Stomach (tissue), 8 donors: ENCODE measurements at regions not wholly inside any gene's neighbourhood (a gene's known extent, or its start where the extent isn't known, plus 50 kb on each side); places are given as distances from the start of the nearest gene placed in this dataset.

Experiments
- DNase-seq, 2 donors: peaks; one replicate each; pipeline versions ENCODE4 v3.0.0 to v3.0.0-alpha.2; 2013 to 2019
- H3K27ac ChIP-seq, 5 donors: fragments of 200-600 bp in 4 of 5; sonication (generic) in 4 of 5; one replicate each; pipeline ENCODE4 v1.5.1; 2013 to 2019; ENCODE audit warnings: mild to moderate bottlenecking in 1 of 5, moderate library complexity in 1 of 5
- H3K27me3 ChIP-seq, 3 donors: fragments of 200-600 bp; sonication (generic); one replicate each; pipeline ENCODE4 v1.5.1; 2017 to 2019; ENCODE audit warnings: mixed run types in 1 of 3
- H3K36me3 ChIP-seq, 4 donors: fragments of 200-600 bp; sonication (generic); 1 replicate in 3 of 4; 2 replicates in 1 of 4; pipeline ENCODE4 v1.5.1; 2016 to 2019
- H3K4me1 ChIP-seq, 4 donors: fragments of 200-600 bp; sonication (generic); one replicate each; pipeline ENCODE4 v1.5.1; 2016 to 2019
- H3K4me3 ChIP-seq, 4 donors: fragments of 200-600 bp; sonication (generic) in 3 of 4; one replicate each; pipeline ENCODE4 v1.5.1; 2016 to 2019; ENCODE audit warnings: mild to moderate bottlenecking in 1 of 4
- H3K9me3 ChIP-seq, 4 donors: fragments of 200-600 bp; sonication (generic); one replicate each; pipeline ENCODE4 v1.5.1; 2016 to 2019
- EP300 ChIP-seq: sonication (generic); formaldehyde crosslinking; IDR thresholded peaks from one replicate; pipeline ENCODE4 v1.6.1; 2017; ENCODE audit warnings: antibody characterized with exemption
- POLR2A ChIP-seq, 4 donors: fragments of 450-650 bp; IDR thresholded peaks; one replicate each; pipeline ENCODE4 v1.6.1; 2016; ENCODE audit warnings: antibody characterized with exemption in 4 of 4, control low read depth in 2 of 4, mild to moderate bottlenecking in 1 of 4, moderate library complexity in 1 of 4
- POLR2AphosphoS5 ChIP-seq, 3 donors: sonication (generic); formaldehyde crosslinking; IDR thresholded peaks; one replicate each; pipeline ENCODE4 v1.6.1; 2016; ENCODE audit warnings: antibody characterized with exemption in 3 of 3
- WGBS, 5 donors: extraction: QIAGEN DNeasy Blood & Tissue Kit in 3 of 5; methylation state at CpG; one replicate each; pipeline versions ENCODE4 v1.1.5 to v1.1.7; 2013 to 2018; 5-methylcytosine and 5-hydroxymethylcytosine counted together
- intact Hi-C: fragments of 100-400 bp; cut with DNase I; formaldehyde crosslinking; loops from one replicate; pipeline ENCODE4 v1.15.1; 2023; ENCODE audit warnings: low total_unique reads
- TF ChIP-seq, protein P1 (sequence below), 7 experiments: fragments of 450-650 bp in 4 of 7; fragments of 200-600 bp in 3 of 7; sonication (generic) in 3 of 7; IDR thresholded peaks; one replicate each; pipeline ENCODE4 v1.5.1; 2016 to 2019; ENCODE audit warnings: antibody characterized with exemption in 7 of 7, control low read depth in 2 of 7, mild to moderate bottlenecking in 1 of 7
- donor health status: healthy with polysubstance abuse.
- donor health status: Bipolar disorder and iron deficiency.
- donor health status: healthy.

GRCh38 chr13:30850867-30851211, 55.2 kb upstream of the MEDAG start:
- no peaks in the 10 kb centered on the region for H3K27me3 ChIP-seq
- no peaks in the 10 kb centered on the region for H3K9me3 ChIP-seq
- TF ChIP-seq POLR2AphosphoS5 (IDR thresholded peaks at IDR 0.05) (no peak), EP300 (no peak)
- TF ChIP-seq, protein P1, sequence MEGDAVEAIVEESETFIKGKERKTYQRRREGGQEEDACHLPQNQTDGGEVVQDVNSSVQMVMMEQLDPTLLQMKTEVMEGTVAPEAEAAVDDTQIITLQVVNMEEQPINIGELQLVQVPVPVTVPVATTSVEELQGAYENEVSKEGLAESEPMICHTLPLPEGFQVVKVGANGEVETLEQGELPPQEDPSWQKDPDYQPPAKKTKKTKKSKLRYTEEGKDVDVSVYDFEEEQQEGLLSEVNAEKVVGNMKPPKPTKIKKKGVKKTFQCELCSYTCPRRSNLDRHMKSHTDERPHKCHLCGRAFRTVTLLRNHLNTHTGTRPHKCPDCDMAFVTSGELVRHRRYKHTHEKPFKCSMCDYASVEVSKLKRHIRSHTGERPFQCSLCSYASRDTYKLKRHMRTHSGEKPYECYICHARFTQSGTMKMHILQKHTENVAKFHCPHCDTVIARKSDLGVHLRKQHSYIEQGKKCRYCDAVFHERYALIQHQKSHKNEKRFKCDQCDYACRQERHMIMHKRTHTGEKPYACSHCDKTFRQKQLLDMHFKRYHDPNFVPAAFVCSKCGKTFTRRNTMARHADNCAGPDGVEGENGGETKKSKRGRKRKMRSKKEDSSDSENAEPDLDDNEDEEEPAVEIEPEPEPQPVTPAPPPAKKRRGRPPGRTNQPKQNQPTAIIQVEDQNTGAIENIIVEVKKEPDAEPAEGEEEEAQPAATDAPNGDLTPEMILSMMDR (IDR thresholded peaks at IDR 0.05), result no peak
- H3K36me3 ChIP-seq, result no peaks in the 10 kb centered on the region
- intact Hi-C loops, result no loop called here
- no peak overlapping the region for H3K4me3 ChIP-seq
- H3K4me1 ChIP-seq, result no peaks in the 10 kb centered on the region
- no peak overlapping the region for H3K27ac ChIP-seq
- DNase-seq, result no peak

GRCh38 chr13:30851697-30852096, 54.4 kb upstream of the MEDAG start:
- no peak for TF ChIP-seq POLR2A (IDR thresholded peaks at IDR 0.05)
- TF ChIP-seq EP300, result no peak
- DNase-seq, result no peak
- 78 to 88% (median 83%) methylated on average over 5 of the region's 5 CpGs for WGBS, 5 donors
- H3K27ac ChIP-seq, result no peak overlapping the region
- no peaks in the 10 kb centered on the region for H3K4me1 ChIP-seq
- H3K27me3 ChIP-seq, result no peaks in the 10 kb centered on the region
- no peaks in the 10 kb centered on the region for H3K36me3 ChIP-seq
- H3K4me3 ChIP-seq, result no peak overlapping the region
- no peaks in the 10 kb centered on the region for H3K9me3 ChIP-seq
- intact Hi-C loops, result no loop called here

- Histone ChIP-seq H3K9me3 (peaks cover 0 to 5% (median 0%) of the 10 kb centered on the region in 4 donors), H3K27ac (no peak overlapping the region), H3K27me3 (no peaks in the 10 kb centered on the region), H3K4me3 (no peak overlapping the region), H3K36me3 (no peaks in the 10 kb centered on the region), H3K4me1 (no peaks in the 10 kb centered on the region)
- intact Hi-C loops, result no loop called here
- 75 to 93% (median 82%) methylated on average over 3 of the region's 3 CpGs for WGBS, 5 donors
- DNase-seq, result no peak
- TF ChIP-seq, protein P1 (IDR thresholded peaks at IDR 0.05), result no peak
- TF ChIP-seq POLR2A (IDR thresholded peaks at IDR 0.05) (no peak), POLR2AphosphoS5 (IDR thresholded peaks at IDR 0.05) (no peak), EP300 (no peak)
These were observed 50.5 kb upstream of the MEDAG start for GRCh38 chr13:30855569-30855968.

DNA sequence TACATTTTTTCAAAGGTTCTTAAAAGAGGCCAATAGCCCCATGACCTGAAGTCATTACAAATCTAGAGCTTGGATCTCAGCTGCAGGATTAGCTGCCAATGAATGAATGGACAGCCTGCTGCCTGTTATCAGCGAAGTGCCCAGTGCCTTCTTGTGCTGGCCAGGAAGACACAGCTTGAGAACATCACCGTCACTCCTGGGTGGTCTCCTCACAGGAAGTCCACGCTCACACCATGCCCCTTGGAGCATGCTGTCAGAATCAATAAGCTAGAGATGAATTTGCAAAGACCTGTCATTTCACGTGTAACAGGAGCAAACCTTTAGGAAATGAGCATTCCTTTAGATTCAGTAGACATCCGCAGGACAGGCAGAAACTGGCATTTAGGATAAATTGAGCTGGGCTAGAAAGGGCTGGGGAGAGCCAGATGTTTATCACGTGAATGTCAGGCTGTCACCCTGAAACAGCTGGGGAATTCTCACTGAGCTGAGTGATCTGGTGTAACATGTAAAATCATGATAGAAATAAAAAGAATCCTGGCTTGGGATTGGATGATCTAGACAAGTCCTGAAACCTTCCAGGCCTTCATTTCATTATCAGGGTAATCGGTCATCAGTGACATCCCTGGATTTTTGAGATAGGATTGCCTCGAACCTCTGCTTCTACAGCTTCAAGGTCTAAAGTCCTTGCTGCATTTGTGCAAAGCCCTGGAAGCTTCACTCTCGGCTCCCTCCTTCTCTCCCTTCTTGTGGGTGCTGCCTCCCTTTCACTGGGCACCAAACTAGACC, 49.9 kb upstream of the MEDAG start:
- intact Hi-C loops, result no loop called here

More for the DNA sequence above, 49.9 kb upstream of the MEDAG start:
- H3K4me1 ChIP-seq, result no peaks in the 10 kb centered on the region
- 65 to 73% (median 70%) methylated on average over 9 of the region's 9 CpGs for WGBS, 5 donors
- no peak for DNase-seq
- no peaks in the 10 kb centered on the region for H3K36me3 ChIP-seq
- no peak overlapping the region for H3K4me3 ChIP-seq
- TF ChIP-seq, protein P1 (IDR thresholded peaks at IDR 0.05), result no peak
- TF ChIP-seq POLR2A (IDR thresholded peaks at IDR 0.05) (no peak), POLR2AphosphoS5 (IDR thresholded peaks at IDR 0.05) (no peak), EP300 (no peak)
- peaks cover 0 to 5% (median 0%) of the 10 kb centered on the region in 4 donors for H3K9me3 ChIP-seq
- no peak overlapping the region for H3K27ac ChIP-seq
- no peaks in the 10 kb centered on the region for H3K27me3 ChIP-seq
